HUES64 (cell line): ENCODE measurements at regions not wholly inside any gene's neighbourhood (a gene's known extent, or its start where the extent isn't known, plus 50 kb on each side); places are given as distances from the start of the nearest gene placed in this dataset.

Source experiments
- H3K27ac ChIP-seq: 2 replicates; pipeline ENCODE4 v1.7.0; 2013; ENCODE audit warnings: low read depth, low read length, inconsistent platforms
- H3K27me3 ChIP-seq: 2 replicates; pipeline ENCODE4 v1.6.1; 2013; ENCODE audit warnings: mild to moderate bottlenecking, low read length; ENCODE audit not compliant: insufficient read depth
- H3K36me3 ChIP-seq: 2 replicates; pipeline ENCODE4 v1.6.1; 2013; ENCODE audit warnings: mild to moderate bottlenecking, low read length; ENCODE audit not compliant: insufficient read depth
- H3K4me1 ChIP-seq: 2 replicates; pipeline ENCODE4 v1.6.1; 2013; ENCODE audit warnings: mild to moderate bottlenecking, low read length, moderate library complexity; ENCODE audit not compliant: insufficient read depth
- H3K4me3 ChIP-seq: 2 replicates; pipeline ENCODE4 v1.5.1; 2013; ENCODE audit warnings: mild to moderate bottlenecking, low read length, moderate library complexity
- H3K9ac ChIP-seq: 2 replicates; pipeline ENCODE4 v1.6.1; 2013; ENCODE audit warnings: mild to moderate bottlenecking, low read depth, low read length
- H3K9me3 ChIP-seq: 2 replicates; pipeline ENCODE4 v1.6.1; 2013; ENCODE audit warnings: low read depth, low read length; ENCODE audit not compliant: insufficient read depth
- WGBS: fragments of 150-250, 120-280 bp; methylation state at CpG from one replicate; pipeline ENCODE4 v1.1.7; 2013; ENCODE audit warnings: missing lambda C conversion rate; 5-methylcytosine and 5-hydroxymethylcytosine counted together

DNA sequence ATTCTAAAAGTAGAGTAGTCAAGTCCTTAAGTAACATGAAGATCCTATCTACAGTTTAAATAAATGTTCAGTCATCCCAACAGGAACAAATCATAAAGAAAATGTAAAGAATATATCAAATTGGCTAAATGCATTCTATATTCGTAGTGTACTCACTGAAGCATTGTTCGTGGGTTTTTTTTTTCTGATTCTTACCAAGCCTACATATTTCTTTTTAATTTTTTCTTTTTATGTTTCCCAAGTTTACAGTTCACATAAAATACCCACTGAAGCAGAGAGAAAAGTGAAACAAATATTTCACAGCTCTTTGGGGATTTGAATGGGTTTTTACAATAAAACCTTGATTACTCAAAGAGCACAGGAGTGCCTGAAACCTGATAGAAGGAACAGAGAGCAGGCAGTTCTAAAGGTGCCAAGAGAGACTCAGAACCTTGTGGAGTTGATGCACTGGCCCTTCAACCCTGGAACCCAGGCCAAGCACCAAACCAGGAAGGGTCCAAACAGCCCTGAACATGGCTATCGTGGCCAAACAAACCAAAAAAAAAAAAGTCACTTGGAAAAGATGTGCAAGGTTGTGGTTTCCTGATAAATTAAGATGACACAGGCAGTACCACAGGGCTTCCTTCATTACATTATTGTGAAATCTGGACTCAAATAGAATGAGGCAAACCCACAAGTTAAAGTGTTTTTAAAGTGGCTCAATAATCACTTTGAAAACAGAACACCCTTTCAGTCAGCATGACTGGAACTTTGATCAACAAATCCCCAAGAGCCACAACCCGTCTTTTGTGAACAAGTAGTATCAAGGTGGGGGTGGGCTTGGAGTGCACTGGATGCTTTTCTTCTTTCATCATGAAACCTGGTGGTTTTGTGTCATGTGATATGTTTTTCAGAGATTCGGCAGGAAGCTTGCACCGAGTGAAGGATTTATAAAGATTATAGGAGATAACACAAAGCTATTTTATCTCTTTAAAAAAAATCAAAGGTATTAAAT lies 245.0 kb upstream of the FN1 start:
- Histone ChIP-seq H3K4me3 (no peak overlapping the region), H3K9ac (no peak overlapping the region), H3K4me1 (peaks cover 5% of the 10 kb centered on the region; the same call in 1 of the 2 replicates), H3K9me3 (no peaks in the 10 kb centered on the region), H3K27ac (no peak overlapping the region), H3K27me3 (no peaks in the 10 kb centered on the region), H3K36me3 (no peaks in the 10 kb centered on the region)
- WGBS, result 91% methylated on average over 5 of the region's 6 CpGs

DNA sequence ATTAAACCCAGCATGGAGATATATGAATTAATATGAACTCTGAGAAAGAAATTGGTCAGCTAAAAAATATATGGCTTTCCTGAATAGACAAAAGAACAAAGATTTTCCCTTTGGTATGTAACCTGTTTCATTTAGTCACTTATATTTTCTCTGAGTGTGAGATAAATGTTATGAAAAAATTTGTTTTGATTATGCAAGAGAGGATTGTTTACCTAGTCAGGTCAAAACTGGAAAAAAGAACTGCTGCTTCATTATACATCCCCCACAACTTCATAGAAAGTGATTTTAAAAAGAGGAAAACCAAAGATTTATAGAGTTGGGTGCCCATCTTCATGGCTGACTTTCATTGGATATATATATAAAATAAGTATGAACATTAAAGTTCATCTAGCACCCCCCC lies 242.2 kb upstream of the FN1 start:
- Histone ChIP-seq H3K9me3 (no peaks in the 10 kb centered on the region), H3K4me3 (no peak overlapping the region), H3K27me3 (no peaks in the 10 kb centered on the region), H3K9ac (no peak overlapping the region), H3K36me3 (no peaks in the 10 kb centered on the region), H3K4me1 (peaks cover 5% of the 10 kb centered on the region; the same call in 1 of the 2 replicates), H3K27ac (no peak overlapping the region)

DNA sequence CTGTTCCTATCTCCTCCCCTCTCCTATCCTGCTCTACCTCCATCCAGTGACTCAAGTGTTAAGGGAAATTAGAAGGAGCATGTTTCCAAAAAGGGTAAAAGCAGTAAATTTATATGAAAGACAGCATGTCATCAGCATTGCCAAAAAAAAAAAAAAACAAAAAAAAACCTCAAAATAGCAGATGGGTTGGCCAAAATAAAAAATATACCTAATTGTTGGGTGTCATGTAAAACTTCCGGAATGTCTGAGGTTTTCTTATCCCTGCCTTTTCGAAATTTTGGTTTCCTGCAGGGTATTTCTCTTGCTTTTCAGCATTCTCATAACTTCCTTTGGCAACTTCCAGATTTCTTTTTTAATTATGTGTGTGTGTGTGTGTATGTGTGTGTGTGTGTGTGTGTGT lies 241.6 kb upstream of the FN1 start:
- Histone ChIP-seq H3K27me3 (no peaks in the 10 kb centered on the region), H3K9me3 (no peaks in the 10 kb centered on the region), H3K36me3 (no peaks in the 10 kb centered on the region), H3K9ac (no peak overlapping the region), H3K27ac (no peak overlapping the region), H3K4me1 (peaks cover 5% of the 10 kb centered on the region; the same call in 1 of the 2 replicates), H3K4me3 (no peak overlapping the region)
- WGBS, result 100% methylated on average over 2 of the region's 2 CpGs

- Histone ChIP-seq H3K9ac (no peak overlapping the region), H3K27me3 (no peaks in the 10 kb centered on the region), H3K27ac (no peak overlapping the region), H3K4me1 (no peaks in the 10 kb centered on the region), H3K36me3 (no peaks in the 10 kb centered on the region), H3K9me3 (no peaks in the 10 kb centered on the region), H3K4me3 (no peak overlapping the region)
- WGBS, result 50% methylated on average over 1 of the region's 1 CpG
Measured at GRCh38 chr2:215672406-215672805, 236.5 kb upstream of the FN1 start.

DNA sequence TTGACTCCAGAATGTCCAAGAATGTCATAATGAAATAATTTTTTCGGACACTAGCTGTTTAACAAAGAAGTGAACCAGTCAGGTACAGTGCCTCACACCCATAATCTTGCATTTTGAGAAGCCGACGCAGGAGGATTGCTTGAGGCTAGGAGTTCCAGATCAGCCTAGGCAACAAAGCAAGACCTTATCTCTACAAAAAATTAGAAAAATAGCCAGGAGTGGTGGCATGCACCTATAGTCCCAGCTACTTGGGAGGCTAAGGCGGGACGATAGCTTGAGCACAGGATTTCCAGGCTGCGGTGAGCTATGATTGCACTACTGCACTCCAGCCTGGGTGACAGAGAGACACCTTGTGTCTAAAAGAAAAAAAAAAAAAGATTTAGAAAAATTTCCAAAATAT lies 235.8 kb upstream of the FN1 start:
- Histone ChIP-seq H3K27ac (no peak overlapping the region), H3K9ac (no peak overlapping the region), H3K9me3 (no peaks in the 10 kb centered on the region), H3K36me3 (no peaks in the 10 kb centered on the region), H3K27me3 (no peaks in the 10 kb centered on the region), H3K4me3 (no peak overlapping the region), H3K4me1 (no peaks in the 10 kb centered on the region)
- 84% methylated on average over 6 of the region's 6 CpGs for WGBS

DNA sequence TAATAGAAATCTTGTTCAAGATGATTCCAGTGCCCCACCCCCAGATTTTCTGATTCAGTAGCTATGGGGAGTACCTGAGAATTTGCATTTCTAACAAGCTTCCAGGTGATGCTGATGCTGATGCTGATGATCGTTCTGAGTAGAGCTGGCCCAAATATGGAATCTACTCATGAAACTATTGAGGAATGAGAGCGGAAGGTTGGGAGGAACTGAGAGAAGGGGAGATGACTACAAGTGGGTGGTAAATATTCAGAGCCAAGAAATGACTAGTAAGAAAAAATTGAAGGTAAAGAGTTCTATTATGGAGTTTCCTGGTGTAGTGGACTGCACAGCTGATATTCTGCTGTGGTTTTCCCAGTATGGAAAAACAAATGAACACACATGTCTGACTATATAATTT lies 235.4 kb upstream of the FN1 start:
- WGBS, result 95% methylated on average over 2 of the region's 2 CpGs

GRCh38 chr2:215670396-215670795 lies 234.5 kb upstream of the FN1 start:
- Histone ChIP-seq H3K27ac (no peak overlapping the region), H3K4me3 (no peak overlapping the region), H3K36me3 (no peaks in the 10 kb centered on the region), H3K9me3 (no peaks in the 10 kb centered on the region), H3K27me3 (no peaks in the 10 kb centered on the region), H3K9ac (no peak overlapping the region), H3K4me1 (no peaks in the 10 kb centered on the region)
- WGBS, result 94% methylated on average over 4 of the region's 4 CpGs

More for the DNA sequence above, 235.4 kb upstream of the FN1 start:
- no peaks in the 10 kb centered on the region for H3K27me3 ChIP-seq
- no peak overlapping the region for H3K4me3 ChIP-seq
- H3K9me3 ChIP-seq, result no peaks in the 10 kb centered on the region
- no peak overlapping the region for H3K27ac ChIP-seq
- no peaks in the 10 kb centered on the region for H3K36me3 ChIP-seq
- H3K4me1 ChIP-seq, result no peaks in the 10 kb centered on the region
- no peak overlapping the region for H3K9ac ChIP-seq

- Histone ChIP-seq H3K4me3 (no peak overlapping the region), H3K27ac (no peak overlapping the region), H3K9ac (no peak overlapping the region), H3K27me3 (no peaks in the 10 kb centered on the region), H3K9me3 (no peaks in the 10 kb centered on the region), H3K4me1 (peaks cover 7% of the 10 kb centered on the region; the same call in 1 of the 2 replicates), H3K36me3 (no peaks in the 10 kb centered on the region)
- WGBS, result 96% methylated on average over 5 of the region's 5 CpGs
Measured at GRCh38 chr2:215668378-215668775, 232.5 kb upstream of the FN1 start.

DNA sequence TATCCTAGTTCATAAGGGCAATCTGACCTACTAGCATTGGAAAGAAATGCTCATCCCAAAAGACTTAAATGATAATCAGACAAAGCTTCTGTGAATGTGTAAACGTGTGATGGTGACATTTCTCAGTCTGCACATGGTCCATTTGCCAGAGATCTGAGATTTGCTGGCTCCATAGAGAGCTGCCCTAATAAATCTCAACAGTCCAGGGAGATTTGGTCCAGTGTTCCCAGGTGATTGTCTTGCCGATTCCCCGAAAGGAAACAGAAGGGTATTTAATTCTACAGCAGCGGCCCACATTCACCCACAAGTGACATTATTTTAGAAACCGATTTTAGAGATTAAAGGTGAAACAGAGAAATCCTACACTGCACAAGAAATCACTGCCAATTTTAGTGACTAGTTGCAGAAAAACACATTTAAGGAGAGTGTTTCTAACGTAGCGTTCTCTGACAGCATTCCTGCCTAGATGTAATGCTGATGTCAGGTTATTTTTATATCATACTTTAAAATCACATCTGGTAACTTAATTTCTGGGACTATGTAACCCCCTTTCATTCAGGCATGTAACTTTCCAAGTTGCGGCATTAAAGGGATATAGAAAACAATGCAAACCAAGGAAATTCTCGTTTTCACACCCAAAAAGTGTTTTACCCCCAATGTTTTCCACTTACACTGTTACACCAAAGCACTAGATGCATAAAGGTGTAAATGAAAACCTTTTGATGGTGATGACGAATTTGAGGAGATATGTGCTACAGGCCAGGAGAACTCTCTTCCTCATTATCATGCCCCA lies 231.9 kb upstream of the FN1 start:
- no peaks in the 10 kb centered on the region for H3K9me3 ChIP-seq
- peaks cover 7% of the 10 kb centered on the region; the same call in 1 of the 2 replicates for H3K4me1 ChIP-seq
- H3K27me3 ChIP-seq, result no peaks in the 10 kb centered on the region
- 90% methylated on average over 8 of the region's 10 CpGs for whole genome bisulfite sequencing
- H3K36me3 ChIP-seq, result no peaks in the 10 kb centered on the region
- no peak overlapping the region for H3K27ac ChIP-seq
- H3K4me3 ChIP-seq, result no peak overlapping the region
- no peak overlapping the region for H3K9ac ChIP-seq

DNA sequence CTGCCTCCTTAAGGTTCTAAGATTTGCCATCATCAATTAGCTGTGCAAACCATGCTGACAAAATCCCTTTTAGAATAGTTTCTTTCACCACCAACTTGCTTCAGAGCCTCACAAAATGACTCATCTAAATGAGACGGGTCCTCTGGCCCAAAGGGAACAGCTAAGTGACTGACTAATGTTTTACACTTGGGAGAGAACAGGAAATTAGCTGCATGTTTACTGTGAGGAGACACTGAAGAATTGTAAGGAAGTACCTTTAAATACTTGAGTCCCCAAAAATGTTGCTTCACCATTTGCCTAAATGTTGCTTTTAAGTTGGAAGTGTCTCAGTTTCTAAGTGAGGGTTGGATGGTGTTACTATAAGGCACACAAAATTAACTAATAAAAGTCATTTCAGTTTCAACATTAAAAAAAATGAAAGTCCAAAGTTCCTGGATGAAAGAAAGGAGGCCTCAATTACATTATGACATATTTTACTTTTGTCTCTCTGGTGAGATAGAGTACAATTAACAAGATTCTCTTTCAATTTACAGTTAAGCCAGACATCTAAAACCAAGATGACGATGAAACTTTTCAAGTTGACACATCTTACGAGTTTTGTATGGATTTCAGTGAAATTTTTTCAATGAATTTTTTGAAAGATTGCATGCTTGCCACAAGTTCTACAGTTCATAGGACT lies 229.1 kb upstream of the FN1 start:
- Histone ChIP-seq H3K4me1 (peaks cover 7% of the 10 kb centered on the region; the same call in 1 of the 2 replicates), H3K27me3 (no peaks in the 10 kb centered on the region), H3K9me3 (no peaks in the 10 kb centered on the region), H3K9ac (no peak overlapping the region), H3K27ac (peak overlapping the region; percentile 9; the same call in 1 of the 2 replicates), H3K4me3 (no peak overlapping the region), H3K36me3 (no peaks in the 10 kb centered on the region)
- 87% methylated on average over 3 of the region's 3 CpGs for WGBS

DNA sequence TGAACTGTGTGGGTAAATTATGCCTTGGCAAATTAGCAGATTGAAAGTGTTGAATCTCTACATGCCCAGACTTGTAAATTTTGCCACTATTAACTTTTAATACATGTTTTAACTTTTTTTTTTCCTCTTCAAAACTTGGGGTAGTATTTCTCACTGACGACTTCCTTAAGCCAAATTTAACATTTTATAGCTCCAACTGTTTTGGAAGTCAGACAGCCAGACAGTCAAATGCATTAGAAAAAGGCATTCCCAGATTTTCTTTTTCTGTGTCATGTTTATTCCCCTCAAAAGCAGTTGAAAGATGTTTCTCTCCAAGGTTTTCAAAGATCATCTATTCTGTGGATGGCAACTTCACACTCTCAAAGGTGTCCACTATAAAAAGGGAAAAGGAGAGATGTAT lies 226.8 kb upstream of the FN1 start:
- Histone ChIP-seq H3K27me3 (no peaks in the 10 kb centered on the region), H3K36me3 (no peaks in the 10 kb centered on the region), H3K9ac (no peak overlapping the region), H3K4me3 (no peak overlapping the region), H3K9me3 (no peaks in the 10 kb centered on the region), H3K27ac (no peak overlapping the region), H3K4me1 (peaks cover 13% of the 10 kb centered on the region; the same call in 1 of the 2 replicates)
- 80% methylated on average over 1 of the region's 1 CpG for WGBS
